HepG2 (cell line): ENCODE measurements at regions not wholly inside any gene's neighbourhood (a gene's known extent, or its start where the extent isn't known, plus 50 kb on each side); places are given as distances from the start of the nearest gene placed in this dataset.

Experiments used
- ATAC-seq: fragments of 200-7000 bp; cut with Tn5 transposase; 3 replicates; pipeline ENCODE4 v1.9.1; 2020; ENCODE audit warnings: mild to moderate bottlenecking, moderate library complexity
- BruUV-seq: library from RNA; stranded (reverse); fragments of 400-500 nt; replicated peaks from 2 replicates; lab custom pipeline; 2021; lab: Mats Ljungman, UMichigan
- CTCF ChIA-PET: fragments of 300-600 bp; formaldehyde crosslinking; extraction: SDS; loops from one replicate; lab custom pipeline; 2021; ENCODE audit warnings: low total read pairs, inconsistent platforms, low intra/inter-chr PET ratio; lab: Yijun Ruan, JAX
- POLR2A ChIA-PET: fragments of 350-600 bp; sonication (Branson Sonifier 250); formaldehyde crosslinking; loops from one replicate; lab custom pipeline; 2020; ENCODE audit warnings: antibody characterized with exemption, inconsistent platforms; lab: Yijun Ruan, JAX
- DNase-seq: peaks from one replicate; pipeline ENCODE4 v3.0.0-alpha.2; 2015; ENCODE audit warnings: low spot score
- FAIRE-seq: peaks from 3 replicates; lab custom pipeline; 2011; peaks lifted over from hg19 to GRCh38; lab: Jason Lieb, UNC
- H2AFZ ChIP-seq: one replicate; pipeline ENCODE4 v1.6.1; 2011; ENCODE audit warnings: low read length, inconsistent platforms
- H3K27ac ChIP-seq: fragments of 300-600 bp; 3 replicates; pipeline ENCODE4 v1.8.0; 2011; ENCODE audit warnings: mixed run types, mild to moderate bottlenecking, mixed read lengths, low read length, inconsistent platforms; ENCODE audit not compliant: insufficient read depth; ENCODE audit errors: extremely low read length
- H3K27me3 ChIP-seq, 2 experiments: fragments of 200-600 bp in 1 of 2; 2 replicates in 1 of 2; 3 replicates in 1 of 2; pipeline versions ENCODE4 v1.6.0 to v1.8.0; 2011; ENCODE audit warnings: low read length in 2 of 2, mild to moderate bottlenecking in 2 of 2, moderate library complexity in 2 of 2, inconsistent platforms in 1 of 2; ENCODE audit not compliant: insufficient read depth in 2 of 2, control insufficient read depth in 1 of 2
- H3K36me3 ChIP-seq, 2 experiments: fragments of 200-600 bp in 1 of 2; replicated peaks in 1 of 2; 2 replicates in 1 of 2; 3 replicates in 1 of 2; pipeline versions ENCODE4 v1.5.1 to v1.8.0; 2011; ENCODE audit warnings: low read length in 2 of 2, inconsistent platforms in 1 of 2; ENCODE audit not compliant: insufficient read depth in 2 of 2, control insufficient read depth in 1 of 2
- H3K4me1 ChIP-seq: 2 replicates; pipeline ENCODE4 v1.5.1; 2012; ENCODE audit warnings: low read length, inconsistent platforms; ENCODE audit not compliant: insufficient read depth
- H3K4me2 ChIP-seq: 2 replicates; pipeline ENCODE4 v1.6.0; 2011; ENCODE audit warnings: low read depth, low read length, inconsistent platforms
- H3K4me3 ChIP-seq, 3 experiments: fragments of 200-600 bp in 1 of 3; sonication (generic), shearing (Covaris generic) in 1 of 3; replicated peaks in 1 of 3; 2 replicates each; pipeline ENCODE4 v1.5.1; 2011 to 2016; ENCODE audit warnings: low read length in 3 of 3, inconsistent platforms in 2 of 3, low read depth in 2 of 3, mild to moderate bottlenecking in 2 of 3, control low read depth in 1 of 3, mixed read lengths in 1 of 3; ENCODE audit not compliant: insufficient read depth in 1 of 3
- H3K79me2 ChIP-seq: one replicate; pipeline ENCODE4 v1.6.1; 2011; ENCODE audit warnings: low read length, inconsistent platforms; ENCODE audit not compliant: insufficient read depth
- H3K9ac ChIP-seq: 2 replicates; pipeline ENCODE4 v1.6.0; 2011; ENCODE audit warnings: mild to moderate bottlenecking, low read depth, low read length, inconsistent platforms; ENCODE audit not compliant: insufficient read depth
- H3K9me3 ChIP-seq: 2 replicates; pipeline ENCODE4 v1.5.1; 2012; ENCODE audit warnings: mild to moderate bottlenecking, low read length
- H4K20me1 ChIP-seq: 2 replicates; pipeline ENCODE4 v1.6.0; 2011; ENCODE audit warnings: inconsistent platforms, mild to moderate bottlenecking, low read length, moderate library complexity; ENCODE audit not compliant: insufficient read depth
- DDIT3 ChIP-seq: sonication (generic); formaldehyde crosslinking; IDR thresholded peaks from 2 replicates; pipeline ENCODE4 v1.4.0; 2020; ENCODE audit warnings: mild to moderate bottlenecking, missing genetic modification reagents
- HHEX ChIP-seq: IDR thresholded peaks from 2 replicates; pipeline ENCODE4 v1.6.1; 2016; ENCODE audit warnings: control low read depth
- KLF6 ChIP-seq: IDR thresholded peaks from 2 replicates; pipeline ENCODE4 v1.8.0; 2016; ENCODE audit warnings: missing biosample characterization, missing genetic modification reagents
- LBX2 ChIP-seq: sonication (generic); formaldehyde crosslinking; IDR thresholded peaks from 2 replicates; pipeline ENCODE4 v1.5.0; 2020; ENCODE audit warnings: missing genetic modification reagents, mild to moderate bottlenecking, borderline replicate concordance
- MXI1 ChIP-seq: IDR thresholded peaks from 3 replicates; pipeline ENCODE4 v1.6.1; 2012; ENCODE audit warnings: low read depth, low read length, inconsistent platforms, borderline replicate concordance
- NCOA1 ChIP-seq: sonication (generic); formaldehyde crosslinking; IDR thresholded peaks from 2 replicates; pipeline ENCODE4 v1.9.0; 2021; ENCODE audit warnings: missing genetic modification reagents
- PAF1 ChIP-seq: IDR thresholded peaks from 2 replicates; pipeline ENCODE4 v1.6.1; 2016; ENCODE audit warnings: missing genetic modification reagents, missing compliant biosample characterization
- POLR2A ChIP-seq, 2 experiments: IDR thresholded peaks; 2 replicates each; pipeline ENCODE4 v1.6.1; 2011; ENCODE audit warnings: low read depth in 2 of 2, low read length in 2 of 2, mild to moderate bottlenecking in 1 of 2, moderate library complexity in 1 of 2; ENCODE audit not compliant: insufficient read depth in 1 of 2
- SKI ChIP-seq: fragments of 450-650 bp; IDR thresholded peaks from one replicate; pipeline ENCODE4 v1.6.1; 2018; ENCODE audit warnings: mild to moderate bottlenecking; ENCODE audit not compliant: partially characterized antibody
- SP2 ChIP-seq: sonication (generic); formaldehyde crosslinking; IDR thresholded peaks from 2 replicates; pipeline ENCODE4 v1.5.1; 2020; ENCODE audit warnings: mild to moderate bottlenecking, missing genetic modification reagents
- ZBTB25 ChIP-seq: IDR thresholded peaks from 2 replicates; pipeline ENCODE4 v1.6.1; 2018; ENCODE audit warnings: missing genetic modification reagents
- ZNF329 ChIP-seq: sonication (generic); formaldehyde crosslinking; IDR thresholded peaks from 2 replicates; pipeline ENCODE4 v1.9.0; 2021; ENCODE audit warnings: low read depth, mild to moderate bottlenecking, missing genetic modification reagents
- ZNF451 ChIP-seq: sonication (generic); formaldehyde crosslinking; IDR thresholded peaks from 2 replicates; pipeline ENCODE4 v1.5.0; 2020; ENCODE audit warnings: mild to moderate bottlenecking, missing genetic modification reagents
- ZNF547 ChIP-seq: sonication (generic); formaldehyde crosslinking; IDR thresholded peaks from 2 replicates; pipeline ENCODE4 v1.5.1; 2020; ENCODE audit warnings: mild to moderate bottlenecking, missing genetic modification reagents
- ZNF576 ChIP-seq: sonication (generic); formaldehyde crosslinking; IDR thresholded peaks from 2 replicates; pipeline ENCODE4 v1.4.0; 2020; ENCODE audit warnings: mild to moderate bottlenecking, missing genetic modification reagents
- ZNF597 ChIP-seq: sonication (generic); formaldehyde crosslinking; IDR thresholded peaks from 2 replicates; pipeline ENCODE4 v1.5.0; 2020; ENCODE audit warnings: missing genetic modification reagents
- ZNF672 ChIP-seq: sonication (generic); formaldehyde crosslinking; IDR thresholded peaks from 2 replicates; pipeline ENCODE4 v1.8.1; 2022; ENCODE audit warnings: missing genetic modification reagents
- ZNF891 ChIP-seq: sonication (generic); formaldehyde crosslinking; IDR thresholded peaks from 2 replicates; pipeline ENCODE4 v1.5.0; 2020; ENCODE audit warnings: mild to moderate bottlenecking, missing genetic modification reagents
- WGBS: methylation state at CpG from one replicate; pipeline ENCODE4 v1.1.6; 2017; ENCODE audit warnings: low lambda C conversion rate; 5-methylcytosine and 5-hydroxymethylcytosine counted together
- in situ Hi-C: cut with HindIII; loops from 2 replicates; pipeline ENCODE4 v1.10.0; 2017; ENCODE audit warnings: low pct_unique_long_range_greater_than_20kb; ENCODE audit not compliant: extremely low pct_ligation_motif_present
- intact Hi-C: fragments of 100-400 bp; cut with micrococcal nuclease; formaldehyde crosslinking; loops from one replicate; pipeline ENCODE4 v1.10.0; 2022; ENCODE audit not compliant: unreplicated experiment
- TF ChIP-seq, protein P1 (sequence below): sonication (generic); formaldehyde crosslinking; IDR thresholded peaks from 2 replicates; pipeline ENCODE4 v1.4.0; 2020; ENCODE audit warnings: missing genetic modification reagents

GRCh38 chr5:159533197-159533596, 202.9 kb upstream of the IL12B start:
- no peaks in the 10 kb centered on the region for H3K79me2 ChIP-seq
- no peak overlapping the region for H2AFZ ChIP-seq
- H4K20me1 ChIP-seq: no peaks in the 10 kb centered on the region
- H3K4me2 ChIP-seq: no peak overlapping the region
- DNase-seq (no peak), FAIRE-seq (no peak), ATAC-seq (no peak)
- H3K9ac ChIP-seq: no peak overlapping the region
- under 1% methylated on average over 6 of the region's 6 CpGs for WGBS
- BruUV-seq: no TSS peak
- no peaks in the 10 kb centered on the region for H3K9me3 ChIP-seq
- no peak overlapping the region for H3K27ac ChIP-seq
- no peaks in the 10 kb centered on the region for H3K4me1 ChIP-seq
- H3K4me3 ChIP-seq: no peak overlapping the region
- intact Hi-C loops (no loop called here), in situ Hi-C loops (no loop called here)
- POLR2A ChIA-PET: no interaction called here
- H3K36me3 ChIP-seq: no peaks in the 10 kb centered on the region
- CTCF ChIA-PET: no interaction called here
- H3K27me3 ChIP-seq: no peaks in the 10 kb centered on the region
- TF ChIP-seq POLR2A (IDR thresholded peaks at IDR 0.05; ENCODE audit: insufficient read depth in 1 of 2, low read depth in 2 of 2, low read length in 2 of 2) (no peak), ZNF547 (no peak), SP2 (no peak), KLF6 (CRISPR knock-in tag) (no peak), NCOA1 (CRISPR knock-in tag) (no peak), ZBTB25 (CRISPR knock-in tag) (no peak), ZNF891 (no peak), ZNF451 (CRISPR knock-in tag) (no peak), HHEX (CRISPR knock-in tag) (no peak), SKI (no peak), ZNF576 (CRISPR knock-in tag) (no peak), ZNF597 (CRISPR knock-in tag) (no peak), ZNF329 (no peak), ZNF672 (CRISPR knock-in tag) (no peak), DDIT3 (no peak), PAF1 (no peak), MXI1 (no peak), LBX2 (CRISPR knock-in tag) (no peak)
- TF ChIP-seq, protein P1, sequence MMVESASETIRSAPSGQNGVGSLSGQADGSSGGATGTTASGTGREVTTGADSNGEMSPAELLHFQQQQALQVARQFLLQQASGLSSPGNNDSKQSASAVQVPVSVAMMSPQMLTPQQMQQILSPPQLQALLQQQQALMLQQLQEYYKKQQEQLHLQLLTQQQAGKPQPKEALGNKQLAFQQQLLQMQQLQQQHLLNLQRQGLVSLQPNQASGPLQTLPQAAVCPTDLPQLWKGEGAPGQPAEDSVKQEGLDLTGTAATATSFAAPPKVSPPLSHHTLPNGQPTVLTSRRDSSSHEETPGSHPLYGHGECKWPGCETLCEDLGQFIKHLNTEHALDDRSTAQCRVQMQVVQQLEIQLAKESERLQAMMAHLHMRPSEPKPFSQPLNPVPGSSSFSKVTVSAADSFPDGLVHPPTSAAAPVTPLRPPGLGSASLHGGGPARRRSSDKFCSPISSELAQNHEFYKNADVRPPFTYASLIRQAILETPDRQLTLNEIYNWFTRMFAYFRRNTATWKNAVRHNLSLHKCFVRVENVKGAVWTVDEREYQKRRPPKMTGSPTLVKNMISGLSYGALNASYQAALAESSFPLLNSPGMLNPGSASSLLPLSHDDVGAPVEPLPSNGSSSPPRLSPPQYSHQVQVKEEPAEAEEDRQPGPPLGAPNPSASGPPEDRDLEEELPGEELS (CRISPR knock-in tag): no peak
